A673 (cell line): ENCODE measurements at regions not wholly inside any gene's neighbourhood (a gene's known extent, or its start where the extent isn't known, plus 50 kb on each side); places are given as distances from the start of the nearest gene placed in this dataset.

Source experiments
- BruUV-seq: library from RNA; stranded (reverse); fragments of 400-500 nt; replicated peaks from 2 replicates; lab custom pipeline; 2021; lab: Mats Ljungman, UMichigan
- CTCF ChIA-PET: fragments of 300-600 bp; sonication (Branson Sonifier 250); formaldehyde crosslinking; loops from one replicate; lab custom pipeline; 2022; ENCODE audit warnings: antibody characterized with exemption; lab: Charles Lee
- POLR2A ChIA-PET: fragments of 300-600 bp; sonication (Branson Sonifier 250); formaldehyde crosslinking; loops from one replicate; lab custom pipeline; 2022; ENCODE audit warnings: antibody characterized with exemption; ENCODE audit not compliant: low non-redundant PET; lab: Charles Lee
- DNase-seq: peaks from one replicate; pipeline ENCODE4 v3.0.0-alpha.2; 2015; ENCODE audit warnings: low spot score
- H3K27ac ChIP-seq: fragments of 200-600 bp; sonication (generic); 2 replicates; pipeline ENCODE4 v1.5.1; 2016; ENCODE audit warnings: mixed run types, low read depth, mild to moderate bottlenecking, mixed read lengths, antibody characterized with exemption, low read length; ENCODE audit not compliant: poor library complexity, severe bottlenecking
- H3K27me3 ChIP-seq: fragments of 200-600 bp; sonication (generic); replicated peaks from 2 replicates; pipeline ENCODE4 v1.6.1; 2017; ENCODE audit warnings: mixed run types, low read depth, mild to moderate bottlenecking, mixed read lengths, antibody characterized with exemption, low read length; ENCODE audit not compliant: insufficient read depth, poor library complexity
- H3K36me3 ChIP-seq: fragments of 200-600 bp; sonication (generic); 2 replicates; pipeline ENCODE4 v1.6.1; 2016; ENCODE audit warnings: mixed run types, mild to moderate bottlenecking, mixed read lengths, antibody characterized with exemption, low read length; ENCODE audit not compliant: insufficient read depth, poor library complexity, severe bottlenecking
- H3K4me1 ChIP-seq: fragments of 200-600 bp; sonication (generic); 2 replicates; pipeline ENCODE4 v1.6.1; 2017; ENCODE audit warnings: mixed run types, mild to moderate bottlenecking, mixed read lengths, antibody characterized with exemption, low read length; ENCODE audit not compliant: insufficient read depth, poor library complexity, severe bottlenecking
- H3K4me3 ChIP-seq: fragments of 200-600 bp; sonication (generic); 2 replicates; pipeline ENCODE4 v1.5.1; 2016; ENCODE audit warnings: low read depth, mixed run types, mild to moderate bottlenecking, mixed read lengths, low read length; ENCODE audit not compliant: poor library complexity, severe bottlenecking
- H3K9me3 ChIP-seq: fragments of 200-600 bp; sonication (generic); 2 replicates; pipeline ENCODE4 v1.6.1; 2016; ENCODE audit warnings: mixed run types, low read depth, mild to moderate bottlenecking, mixed read lengths, antibody characterized with exemption, low read length; ENCODE audit not compliant: poor library complexity, severe bottlenecking
- EZH2 ChIP-seq: fragments of 200-600 bp; sonication (generic); IDR thresholded peaks from 2 replicates; pipeline ENCODE4 v1.6.1; 2017; ENCODE audit warnings: borderline replicate concordance, low read depth, mild to moderate bottlenecking, mixed read lengths, antibody characterized with exemption, low read length; ENCODE audit not compliant: poor library complexity, severe bottlenecking
- intact Hi-C: fragments of 100-400 bp; cut with micrococcal nuclease; formaldehyde crosslinking; loops from one replicate; pipeline ENCODE4 v1.10.0; 2022; ENCODE audit not compliant: unreplicated experiment
- TF ChIP-seq, protein P1 (sequence below): fragments of 300-800, 200-600 bp; sonication (generic); conservative IDR thresholded peaks from 2 replicates; pipeline ENCODE4 v1.5.1; 2017; ENCODE audit warnings: low read depth, mild to moderate bottlenecking, antibody characterized with exemption, low read length, moderate library complexity, mixed read lengths

GRCh38 chr19:5261156-5261890, 79.3 kb downstream of the PTPRS start:
- no peak for DNase-seq
- Histone ChIP-seq H3K4me1 (no peaks in the 10 kb centered on the region), H3K4me3 (no peak overlapping the region), H3K36me3 (peaks cover 55% of the 10 kb centered on the region), H3K27ac (no peak overlapping the region), H3K9me3 (peaks cover 3% of the 10 kb centered on the region), H3K27me3 (no peaks in the 10 kb centered on the region)
- no TSS peak for BruUV-seq
- ChIA-PET POLR2A (no interaction called here), CTCF (no interaction called here)
- intact Hi-C loops: no loop called here
- no peak for TF ChIP-seq EZH2
- TF ChIP-seq, protein P1, sequence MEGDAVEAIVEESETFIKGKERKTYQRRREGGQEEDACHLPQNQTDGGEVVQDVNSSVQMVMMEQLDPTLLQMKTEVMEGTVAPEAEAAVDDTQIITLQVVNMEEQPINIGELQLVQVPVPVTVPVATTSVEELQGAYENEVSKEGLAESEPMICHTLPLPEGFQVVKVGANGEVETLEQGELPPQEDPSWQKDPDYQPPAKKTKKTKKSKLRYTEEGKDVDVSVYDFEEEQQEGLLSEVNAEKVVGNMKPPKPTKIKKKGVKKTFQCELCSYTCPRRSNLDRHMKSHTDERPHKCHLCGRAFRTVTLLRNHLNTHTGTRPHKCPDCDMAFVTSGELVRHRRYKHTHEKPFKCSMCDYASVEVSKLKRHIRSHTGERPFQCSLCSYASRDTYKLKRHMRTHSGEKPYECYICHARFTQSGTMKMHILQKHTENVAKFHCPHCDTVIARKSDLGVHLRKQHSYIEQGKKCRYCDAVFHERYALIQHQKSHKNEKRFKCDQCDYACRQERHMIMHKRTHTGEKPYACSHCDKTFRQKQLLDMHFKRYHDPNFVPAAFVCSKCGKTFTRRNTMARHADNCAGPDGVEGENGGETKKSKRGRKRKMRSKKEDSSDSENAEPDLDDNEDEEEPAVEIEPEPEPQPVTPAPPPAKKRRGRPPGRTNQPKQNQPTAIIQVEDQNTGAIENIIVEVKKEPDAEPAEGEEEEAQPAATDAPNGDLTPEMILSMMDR: no peak

DNA sequence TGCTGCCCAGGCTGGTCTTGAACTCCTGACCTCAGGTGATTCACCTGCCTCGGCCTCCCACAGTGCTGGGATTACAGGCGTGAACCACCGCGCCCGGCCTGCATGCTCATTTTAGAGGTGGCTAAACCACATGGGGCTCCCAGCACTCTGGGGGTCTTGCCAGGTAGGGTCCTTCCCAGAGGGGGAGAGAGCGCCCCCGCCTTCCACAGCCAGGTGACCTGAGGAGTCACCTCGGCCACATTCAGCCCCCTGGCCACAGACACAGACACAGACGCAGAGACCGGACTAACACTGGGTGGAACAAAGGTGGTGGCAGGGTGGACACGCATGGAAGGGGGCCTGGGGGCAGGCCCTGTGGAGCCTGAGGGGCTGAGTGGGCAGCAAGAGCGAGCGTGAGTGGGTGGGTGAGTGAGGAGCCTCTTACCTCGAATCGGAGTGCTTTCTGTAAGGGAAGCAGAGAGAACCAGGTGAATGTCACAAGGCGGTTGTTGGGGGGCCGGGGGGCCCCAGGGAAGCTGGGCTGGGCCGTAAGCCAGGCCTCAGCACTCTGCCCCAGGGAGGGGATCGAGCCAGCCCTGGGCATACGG, 80.1 kb downstream of the PTPRS start:
- POLR2A ChIA-PET: no interaction called here
- CTCF ChIA-PET: no interaction called here
- TF ChIP-seq EZH2: no peak
- TF ChIP-seq, protein P1: no peak
- H3K4me1 ChIP-seq: no peaks in the 10 kb centered on the region
- intact Hi-C loops: no loop called here
- no peak overlapping the region for H3K27ac ChIP-seq
- peaks cover 10% of the 10 kb centered on the region for H3K9me3 ChIP-seq
- DNase-seq: no peak
- H3K27me3 ChIP-seq: no peaks in the 10 kb centered on the region
- H3K36me3 ChIP-seq: peaks cover 61% of the 10 kb centered on the region
- H3K4me3 ChIP-seq: no peak overlapping the region
- BruUV-seq: no TSS peak

DNA sequence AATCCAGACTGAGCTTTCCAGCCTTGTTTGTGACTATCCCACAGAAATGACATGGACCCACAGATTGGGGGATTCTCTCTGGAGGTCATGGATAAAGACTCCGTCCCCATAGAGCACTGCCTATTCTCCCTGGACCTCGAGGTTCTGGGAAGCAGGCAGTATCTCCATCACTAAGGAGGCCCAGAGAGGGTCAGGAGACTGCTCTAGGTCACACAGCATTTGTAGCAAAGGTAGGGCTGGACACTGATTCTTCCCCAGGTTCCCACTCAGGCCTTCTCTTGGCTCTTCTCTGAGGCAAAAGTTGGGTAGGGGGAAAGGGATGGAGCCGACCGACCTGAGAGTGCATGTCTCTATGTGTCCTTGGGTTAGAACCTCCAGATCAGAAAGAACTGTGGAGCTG, 80.9 kb downstream of the PTPRS start:
- H3K4me1 ChIP-seq: no peaks in the 10 kb centered on the region
- H3K9me3 ChIP-seq: peaks cover 16% of the 10 kb centered on the region
- no TSS peak for BruUV-seq
- ChIA-PET POLR2A (no interaction called here), CTCF (interaction anchor here (0.6 kb wide), 1 partner anchor 428 kb away, joined by 3 read pairs; no protein-coding TSS in a partner anchor)
- DNase-seq: no peak
- peaks cover 66% of the 10 kb centered on the region for H3K36me3 ChIP-seq
- intact Hi-C loops: no loop called here
- no peak for TF ChIP-seq EZH2
- H3K27me3 ChIP-seq: no peaks in the 10 kb centered on the region
- H3K4me3 ChIP-seq: no peak overlapping the region
- H3K27ac ChIP-seq: no peak overlapping the region
